Trophoblast cell (in vitro differentiated cells and primary cell): ENCODE measurements at regions not wholly inside any gene's neighbourhood (a gene's known extent, or its start where the extent isn't known, plus 50 kb on each side); places are given as distances from the start of the nearest gene placed in this dataset.
A peak's percentile ranks its signal among the peaks of the same experiment; 100 is the strongest.

Experiments used
- DNase-seq, 2 donors: peaks; one replicate each; pipeline ENCODE4 v3.0.0-alpha.2; 2016
- H2AFZ ChIP-seq: 2 replicates; pipeline ENCODE4 v1.6.1; 2013; ENCODE audit warnings: low read length, moderate library complexity, mild to moderate bottlenecking; ENCODE audit not compliant: insufficient read depth, poor library complexity
- H2AK5ac ChIP-seq: 2 replicates; pipeline ENCODE4 v1.6.1; 2013; ENCODE audit warnings: mild to moderate bottlenecking, low read length
- H2BK120ac ChIP-seq: 2 replicates; pipeline ENCODE4 v1.6.1; 2013; ENCODE audit warnings: low read length, mild to moderate bottlenecking, moderate library complexity; ENCODE audit not compliant: insufficient read depth, poor library complexity
- H2BK12ac ChIP-seq: 2 replicates; pipeline ENCODE4 v1.6.1; 2013; ENCODE audit warnings: mild to moderate bottlenecking, low read length, moderate library complexity
- H2BK5ac ChIP-seq: 2 replicates; pipeline ENCODE4 v1.6.1; 2013; ENCODE audit warnings: low read length, low read depth, moderate library complexity, mild to moderate bottlenecking; ENCODE audit not compliant: poor library complexity
- H3K14ac ChIP-seq: 2 replicates; pipeline ENCODE4 v1.6.1; 2013; ENCODE audit warnings: mild to moderate bottlenecking, low read length
- H3K18ac ChIP-seq: 2 replicates; pipeline ENCODE4 v1.6.1; 2013; ENCODE audit warnings: mild to moderate bottlenecking, low read length
- H3K23ac ChIP-seq: 2 replicates; pipeline ENCODE4 v1.6.1; 2013; ENCODE audit warnings: low read length
- H3K27ac ChIP-seq: 2 replicates; pipeline ENCODE4 v1.5.1; 2013; ENCODE audit warnings: low read depth, mild to moderate bottlenecking, inconsistent platforms, low read length, moderate library complexity
- H3K27me3 ChIP-seq: 2 replicates; pipeline ENCODE4 v1.6.1; 2013; ENCODE audit warnings: inconsistent platforms, mild to moderate bottlenecking, low read length, moderate library complexity; ENCODE audit not compliant: insufficient read depth
- H3K36me3 ChIP-seq, 2 experiments: 1 replicate in 1 of 2; 2 replicates in 1 of 2; pipeline ENCODE4 v1.6.1; 2013; ENCODE audit warnings: low read length in 2 of 2, mild to moderate bottlenecking in 2 of 2, moderate library complexity in 1 of 2; ENCODE audit not compliant: insufficient read depth in 2 of 2, control insufficient read depth in 1 of 2
- H3K4ac ChIP-seq: 2 replicates; pipeline ENCODE4 v1.6.1; 2013; ENCODE audit warnings: low read depth, mild to moderate bottlenecking, low read length, moderate library complexity
- H3K4me1 ChIP-seq, 2 experiments: 1 replicate in 1 of 2; 2 replicates in 1 of 2; pipeline ENCODE4 v1.6.1; 2013; ENCODE audit warnings: low read length in 2 of 2, mild to moderate bottlenecking in 2 of 2, moderate library complexity in 1 of 2; ENCODE audit not compliant: insufficient read depth in 2 of 2, control insufficient read depth in 1 of 2
- H3K4me2 ChIP-seq: 2 replicates; pipeline ENCODE4 v1.6.1; 2013; ENCODE audit warnings: inconsistent platforms, mild to moderate bottlenecking, low read length, moderate library complexity
- H3K4me3 ChIP-seq: 2 replicates; pipeline ENCODE4 v1.5.1; 2013; ENCODE audit warnings: mild to moderate bottlenecking, low read depth, low read length, inconsistent platforms
- H3K79me1 ChIP-seq: one replicate; pipeline ENCODE4 v1.6.1; 2013; ENCODE audit warnings: low read length
- H3K79me2 ChIP-seq: 2 replicates; pipeline ENCODE4 v1.6.1; 2013; ENCODE audit warnings: low read length, mild to moderate bottlenecking; ENCODE audit not compliant: control insufficient read depth, insufficient read depth, poor library complexity
- H3K9ac ChIP-seq: 2 replicates; pipeline ENCODE4 v1.6.1; 2013; ENCODE audit warnings: mild to moderate bottlenecking, low read length
- H3K9me3 ChIP-seq: 2 replicates; pipeline ENCODE4 v1.6.1; 2013; ENCODE audit warnings: low read depth, mild to moderate bottlenecking, control low read depth, inconsistent platforms, low read length; ENCODE audit not compliant: insufficient read depth
- H4K12ac ChIP-seq: 2 replicates; pipeline ENCODE4 v1.6.1; 2013; ENCODE audit warnings: low read depth, mild to moderate bottlenecking, low read length, moderate library complexity
- H4K8ac ChIP-seq: 2 replicates; pipeline ENCODE4 v1.6.1; 2013; ENCODE audit warnings: low read depth, mild to moderate bottlenecking, low read length, moderate library complexity
- H4K91ac ChIP-seq: one replicate; pipeline ENCODE4 v1.6.1; 2013; ENCODE audit warnings: low read depth, mild to moderate bottlenecking, low read length, moderate library complexity
- WGBS: extraction: QIAGEN DNeasy Blood & Tissue Kit; methylation state at CpG from one replicate; pipeline ENCODE4 v1.1.7; 2013; ENCODE audit warnings: missing lambda C conversion rate; ENCODE audit not compliant: insufficient read length, insufficient coverage; ENCODE audit errors: extremely low coverage; 5-methylcytosine and 5-hydroxymethylcytosine counted together

DNA sequence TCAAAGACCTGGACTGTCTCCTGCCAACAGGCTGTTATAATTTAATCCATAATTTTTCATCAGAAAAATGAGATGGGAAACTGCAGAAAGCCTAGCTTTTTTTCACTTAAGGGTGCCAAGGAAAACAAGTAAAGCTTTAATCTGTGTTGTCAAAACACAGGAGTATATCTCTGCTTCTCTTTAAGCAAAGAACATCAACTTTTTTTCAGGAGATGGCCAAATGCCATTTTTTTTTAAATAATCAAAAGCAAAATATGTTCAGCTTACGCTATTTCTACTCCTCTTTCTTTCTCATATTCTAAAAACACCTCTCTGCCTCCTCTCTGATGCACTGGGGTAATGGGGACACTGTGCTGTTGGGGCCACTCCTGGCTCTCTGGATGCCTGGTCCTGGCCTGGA, 73.1 kb upstream of the NXPH2 start:
- Histone ChIP-seq H3K23ac (no peak overlapping the region), H2BK120ac (no peak overlapping the region), H3K79me1 (no peaks in the 10 kb centered on the region), H4K8ac (no peak overlapping the region), H2BK5ac (no peak overlapping the region), H3K36me3 (no peaks in the 10 kb centered on the region), H2AFZ (no peak overlapping the region), H2BK12ac (no peak overlapping the region), H3K9ac (no peak overlapping the region), H3K9me3 (no peaks in the 10 kb centered on the region), H3K4ac (no peak overlapping the region), H3K4me2 (no peak overlapping the region), H3K79me2 (no peaks in the 10 kb centered on the region), H3K4me1 (no peaks in the 10 kb centered on the region), H2AK5ac (no peak overlapping the region), H3K27ac (no peak overlapping the region), H3K27me3 (no peaks in the 10 kb centered on the region), H3K14ac (no peak overlapping the region), H3K4me3 (no peak overlapping the region), H4K12ac (no peak overlapping the region), H4K91ac (no peak overlapping the region), H3K18ac (no peak overlapping the region)
- DNase-seq = no peak
- 100% methylated on average over 1 of the region's 1 CpG for WGBS

- no peak overlapping the region for H3K14ac ChIP-seq
- H3K27me3 ChIP-seq = no peaks in the 10 kb centered on the region
- H3K18ac ChIP-seq = no peak overlapping the region
- no peak overlapping the region for H3K4me2 ChIP-seq
- H3K4ac ChIP-seq = no peak overlapping the region
- no peaks in the 10 kb centered on the region for H3K79me1 ChIP-seq
- H2BK120ac ChIP-seq = no peak overlapping the region
- no peak overlapping the region for H2BK5ac ChIP-seq
- no peaks in the 10 kb centered on the region for H3K79me2 ChIP-seq
- H3K23ac ChIP-seq = no peak overlapping the region
- H2AFZ ChIP-seq = no peak overlapping the region
- no peak overlapping the region for H4K91ac ChIP-seq
- DNase-seq = peak in 1 of 2 donors; percentile 65
- no peak overlapping the region for H3K9ac ChIP-seq
- H3K27ac ChIP-seq = no peak overlapping the region
- no peak overlapping the region for H2AK5ac ChIP-seq
- H3K4me1 ChIP-seq = peaks cover 3% of the 10 kb centered on the region in 2 experiments
- H3K4me3 ChIP-seq = no peak overlapping the region
- WGBS = no CpG with 5 or more reads among the region's 8 CpGs
- H3K9me3 ChIP-seq = no peaks in the 10 kb centered on the region
- H2BK12ac ChIP-seq = no peak overlapping the region
- no peaks in the 10 kb centered on the region for H3K36me3 ChIP-seq
- no peak overlapping the region for H4K12ac ChIP-seq
- H4K8ac ChIP-seq = no peak overlapping the region
Observed at GRCh38 chr2:138846216-138846821, 66.1 kb upstream of the NXPH2 start.

GRCh38 chr2:138842341-138842740, 62.2 kb upstream of the NXPH2 start:
- no peaks in the 10 kb centered on the region for H3K36me3 ChIP-seq
- no CpG with 5 or more reads among the region's 1 CpG for WGBS
- H4K12ac ChIP-seq = no peak overlapping the region
- H2BK120ac ChIP-seq = no peak overlapping the region
- peak; percentile 67 to 92 for DNase-seq
- H3K18ac ChIP-seq = no peak overlapping the region
- no peaks in the 10 kb centered on the region for H3K27me3 ChIP-seq
- no peaks in the 10 kb centered on the region for H3K9me3 ChIP-seq
- no peak overlapping the region for H3K27ac ChIP-seq
- no peak overlapping the region for H3K4ac ChIP-seq
- no peak overlapping the region for H2AK5ac ChIP-seq
- H3K14ac ChIP-seq = no peak overlapping the region
- H4K91ac ChIP-seq = no peak overlapping the region
- H3K79me1 ChIP-seq = no peaks in the 10 kb centered on the region
- H2BK12ac ChIP-seq = no peak overlapping the region
- no peak overlapping the region for H4K8ac ChIP-seq
- H3K23ac ChIP-seq = no peak overlapping the region
- no peak overlapping the region for H3K4me2 ChIP-seq
- H2BK5ac ChIP-seq = no peak overlapping the region
- H3K79me2 ChIP-seq = no peaks in the 10 kb centered on the region
- no peak overlapping the region for H2AFZ ChIP-seq
- H3K4me3 ChIP-seq = no peak overlapping the region
- peaks cover 3% of the 10 kb centered on the region in 2 experiments for H3K4me1 ChIP-seq
- no peak overlapping the region for H3K9ac ChIP-seq

GRCh38 chr2:138841459-138841858, 61.3 kb upstream of the NXPH2 start:
- Histone ChIP-seq H4K91ac (no peak overlapping the region), H2AK5ac (no peak overlapping the region), H3K27ac (no peak overlapping the region), H3K79me1 (no peaks in the 10 kb centered on the region), H3K4me3 (no peak overlapping the region), H3K4me2 (no peak overlapping the region), H3K27me3 (no peaks in the 10 kb centered on the region), H3K4ac (no peak overlapping the region), H3K23ac (no peak overlapping the region), H2BK120ac (no peak overlapping the region), H3K9me3 (no peaks in the 10 kb centered on the region), H4K12ac (no peak overlapping the region), H2AFZ (no peak overlapping the region), H3K9ac (no peak overlapping the region), H3K36me3 (no peaks in the 10 kb centered on the region), H2BK5ac (no peak overlapping the region), H4K8ac (no peak overlapping the region), H3K14ac (no peak overlapping the region), H2BK12ac (no peak overlapping the region), H3K79me2 (no peaks in the 10 kb centered on the region), H3K18ac (no peak overlapping the region), H3K4me1 (peaks cover 3% of the 10 kb centered on the region in 2 experiments)
- DNase-seq = no peak
- no CpG with 5 or more reads among the region's 3 CpGs for WGBS
